ENCODE measurements at regions not wholly inside any gene's neighbourhood (a gene's known extent, or its start where the extent isn't known, plus 50 kb on each side); places are given as distances from the start of the nearest gene placed in this dataset.
"Not testable (repeated sequence)": the region's sequence is repeated elsewhere in the genome, so short reads cannot be mapped to it uniquely, and the experiment has no call there.

DNA sequence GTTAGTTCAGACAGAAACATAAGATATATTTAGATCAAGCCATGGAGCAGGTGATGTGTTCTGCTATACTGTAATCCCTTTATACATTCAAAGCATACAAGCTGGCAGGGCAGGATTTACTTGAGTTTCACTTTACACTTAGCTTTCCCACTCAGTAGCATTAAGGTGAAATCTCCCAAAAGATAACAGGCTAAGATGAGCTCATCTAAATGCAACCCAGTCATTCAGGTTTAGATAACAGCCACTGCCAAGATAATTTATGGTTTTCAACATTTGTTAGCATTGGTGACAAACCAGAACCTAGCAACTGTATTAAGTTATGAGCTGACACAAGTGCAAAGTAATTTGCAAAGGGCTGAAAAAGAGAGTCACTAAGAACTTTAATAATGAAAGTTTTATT is 925.1 kb upstream of the ATXN7L3B start:
- Histone ChIP-seq H3K4me1 (no peaks in the 10 kb centered on the region), H3K36me3 (no peaks in the 10 kb centered on the region), H3K27ac (no peak overlapping the region), H3K27me3 (no peaks in the 10 kb centered on the region), H3K4me3 (no peak overlapping the region), H3K9me3 (replicated peaks) (no peaks in the 10 kb centered on the region)
- DNase-seq: no peak

DNA sequence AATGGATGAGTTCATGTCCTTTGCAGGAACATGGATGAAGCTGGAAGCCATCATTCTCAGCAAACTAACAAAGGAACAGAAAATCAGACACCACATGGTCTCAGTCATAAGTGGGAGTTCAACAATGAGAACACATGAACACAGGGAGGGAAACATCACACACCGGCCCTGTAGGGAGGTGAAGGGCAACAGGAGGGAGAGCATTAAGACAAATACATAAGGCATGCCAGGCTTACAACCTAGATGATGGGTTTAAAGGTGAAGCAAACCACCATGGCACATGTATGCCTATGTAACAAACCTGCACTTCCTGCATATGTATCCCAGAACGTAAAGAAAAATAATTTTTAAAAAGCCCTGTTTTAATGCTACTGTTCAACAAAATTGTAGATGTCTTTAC is 914.2 kb upstream of the ATXN7L3B start:
- H3K27ac ChIP-seq: no peak overlapping the region

DNA sequence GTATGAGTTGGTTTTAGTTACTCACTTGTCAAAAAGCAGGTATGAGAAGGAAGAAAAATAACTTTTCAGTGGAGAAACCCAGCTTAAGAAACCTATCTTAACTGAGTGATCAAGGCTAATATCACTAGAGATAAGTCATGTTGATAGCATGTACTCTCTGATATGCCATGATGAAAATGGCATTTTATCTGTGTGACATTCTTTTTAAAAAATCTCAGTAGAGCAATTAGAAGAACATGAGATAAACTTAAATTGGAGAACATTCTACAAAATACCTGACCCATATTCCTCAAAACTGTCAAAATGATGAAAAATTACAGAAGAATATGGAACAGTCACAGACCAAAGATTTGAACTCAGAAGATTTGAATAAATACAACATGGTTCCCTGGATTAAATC is 912.4 kb upstream of the ATXN7L3B start:
- no peak overlapping the region for H3K27ac ChIP-seq
- H3K4me1 ChIP-seq: no peaks in the 10 kb centered on the region
- no peaks in the 10 kb centered on the region for H3K9me3 ChIP-seq (replicated peaks)
- DNase-seq: no peak
- no peak overlapping the region for H3K4me3 ChIP-seq
- no peaks in the 10 kb centered on the region for H3K36me3 ChIP-seq
- no peaks in the 10 kb centered on the region for H3K27me3 ChIP-seq

More for the DNA sequence above, 914.2 kb upstream of the ATXN7L3B start:
- H3K27me3 ChIP-seq: no peaks in the 10 kb centered on the region
- DNase-seq: no peak
- no peaks in the 10 kb centered on the region for H3K36me3 ChIP-seq
- no peaks in the 10 kb centered on the region for H3K4me1 ChIP-seq
- H3K9me3 ChIP-seq (replicated peaks): no peaks in the 10 kb centered on the region
- H3K4me3 ChIP-seq: no peak overlapping the region

DNA sequence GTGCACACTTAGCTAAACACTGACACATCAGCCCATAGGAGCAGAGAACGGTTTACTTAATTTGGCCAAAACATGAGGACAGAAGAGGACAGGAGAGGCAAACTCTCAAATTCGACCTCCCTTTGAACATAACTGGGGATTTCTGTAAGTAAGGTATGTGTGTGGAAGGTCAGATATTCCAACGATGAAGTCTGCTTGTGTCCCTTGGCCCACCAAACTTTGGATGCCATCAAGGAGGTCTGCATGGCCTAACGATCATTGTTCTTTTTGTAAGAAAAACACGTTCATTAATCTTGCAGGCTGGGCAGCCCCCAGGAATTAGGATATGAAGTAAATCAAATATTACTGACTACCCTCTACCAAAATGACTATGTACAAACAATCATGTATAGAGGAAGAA is 908.5 kb upstream of the ATXN7L3B start:
- Histone ChIP-seq H3K27ac (no peak overlapping the region), H3K27me3 (no peaks in the 10 kb centered on the region)

DNA sequence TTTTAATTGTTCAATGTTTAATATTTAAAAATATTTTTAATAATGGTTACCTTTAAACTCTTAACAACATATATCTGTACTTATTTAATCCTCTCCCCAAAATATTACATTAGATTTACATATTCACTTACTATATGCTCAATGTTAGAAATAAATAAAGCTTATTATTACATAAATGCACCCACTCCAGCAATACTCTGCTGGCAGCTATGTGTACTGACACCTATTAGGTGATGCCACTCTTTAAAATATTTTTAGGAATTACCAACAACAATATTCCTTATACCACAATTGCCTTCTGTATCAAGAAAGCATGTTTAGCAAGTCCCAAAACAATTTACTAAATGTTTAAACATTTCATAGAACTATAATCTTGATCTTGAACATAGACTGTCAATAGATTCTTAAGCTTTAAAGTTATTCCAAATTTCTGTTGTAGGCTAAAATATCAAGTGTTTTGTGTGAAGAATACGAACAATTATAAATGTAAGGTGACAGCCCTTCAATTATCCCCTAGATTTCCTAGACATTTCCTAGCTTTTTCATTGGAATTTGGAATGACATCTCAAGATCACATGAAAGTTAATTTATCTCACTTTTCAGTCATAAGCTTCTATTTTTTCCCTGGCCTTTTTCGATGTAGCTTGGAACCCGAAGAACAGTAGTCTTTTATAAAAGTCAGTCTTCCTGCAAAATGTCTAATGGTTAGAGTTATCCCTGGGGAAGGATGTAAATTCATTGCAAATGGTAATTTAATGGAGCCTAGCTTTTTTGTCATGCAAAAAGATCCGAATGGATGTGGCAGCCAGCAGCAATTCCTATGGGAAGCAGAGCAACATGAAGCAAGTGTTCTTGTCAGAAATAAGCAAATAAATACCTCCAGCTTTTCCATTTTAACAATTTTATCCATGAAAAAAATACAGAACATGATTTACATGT is 907.5 kb upstream of the ATXN7L3B start:
- no peak overlapping the region for H3K4me3 ChIP-seq
- no peak overlapping the region for H3K27ac ChIP-seq
- no peaks in the 10 kb centered on the region for H3K4me1 ChIP-seq
- DNase-seq: no peak
- no peaks in the 10 kb centered on the region for H3K27me3 ChIP-seq
- no peaks in the 10 kb centered on the region for H3K36me3 ChIP-seq
- H3K9me3 ChIP-seq (replicated peaks): no peaks in the 10 kb centered on the region

More for the DNA sequence above, 908.5 kb upstream of the ATXN7L3B start:
- DNase-seq: no peak
- H3K36me3 ChIP-seq: no peaks in the 10 kb centered on the region
- no peaks in the 10 kb centered on the region for H3K9me3 ChIP-seq (replicated peaks)
- no peaks in the 10 kb centered on the region for H3K4me1 ChIP-seq
- H3K4me3 ChIP-seq: no peak overlapping the region

DNA sequence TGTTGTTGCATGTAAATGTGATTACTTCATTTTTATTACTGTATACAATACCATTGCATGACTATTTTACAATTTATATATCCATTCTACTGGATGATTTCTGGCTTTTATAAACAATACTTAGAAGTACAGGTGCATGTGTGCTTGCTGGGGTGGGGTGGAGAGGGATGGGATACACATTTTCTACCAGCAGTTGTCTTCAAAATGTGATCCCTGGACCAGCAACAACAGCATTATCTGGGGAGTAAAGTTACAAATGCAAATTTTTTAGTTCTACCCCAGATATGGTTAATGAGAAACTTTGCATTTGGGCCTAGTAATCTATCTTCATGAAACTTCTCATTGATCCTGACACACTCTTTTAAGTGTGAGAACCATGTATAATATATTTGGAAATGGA is 905.4 kb upstream of the ATXN7L3B start:
- no peaks in the 10 kb centered on the region for H3K9me3 ChIP-seq (replicated peaks)
- no peaks in the 10 kb centered on the region for H3K4me1 ChIP-seq
- DNase-seq: no peak
- no peak overlapping the region for H3K27ac ChIP-seq
- no peaks in the 10 kb centered on the region for H3K36me3 ChIP-seq
- no peaks in the 10 kb centered on the region for H3K27me3 ChIP-seq
- H3K4me3 ChIP-seq: no peak overlapping the region

DNA sequence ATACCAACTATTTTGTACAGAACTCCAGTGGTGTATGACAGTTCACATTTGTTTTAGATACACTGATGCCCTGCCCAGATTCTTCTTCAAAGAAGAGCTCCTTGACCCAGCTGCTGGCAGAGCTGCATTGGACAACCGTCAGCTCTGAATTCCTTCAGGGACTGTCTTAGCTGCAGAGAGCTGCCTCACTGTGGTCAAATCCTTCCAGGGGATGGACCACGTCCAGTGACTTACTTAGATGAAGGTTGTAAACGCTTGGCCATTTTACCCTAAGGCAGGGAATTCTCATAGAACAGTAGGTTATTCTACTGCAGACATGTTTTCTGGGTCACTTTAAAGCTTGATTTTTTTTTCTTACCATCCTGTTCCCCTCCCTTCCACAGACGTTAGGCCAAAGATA is 905.0 kb upstream of the ATXN7L3B start:
- Histone ChIP-seq H3K27me3 (no peaks in the 10 kb centered on the region), H3K36me3 (no peaks in the 10 kb centered on the region), H3K4me3 (no peak overlapping the region), H3K27ac (no peak overlapping the region), H3K4me1 (no peaks in the 10 kb centered on the region), H3K9me3 (replicated peaks) (no peaks in the 10 kb centered on the region)
- no peak for DNase-seq

DNA sequence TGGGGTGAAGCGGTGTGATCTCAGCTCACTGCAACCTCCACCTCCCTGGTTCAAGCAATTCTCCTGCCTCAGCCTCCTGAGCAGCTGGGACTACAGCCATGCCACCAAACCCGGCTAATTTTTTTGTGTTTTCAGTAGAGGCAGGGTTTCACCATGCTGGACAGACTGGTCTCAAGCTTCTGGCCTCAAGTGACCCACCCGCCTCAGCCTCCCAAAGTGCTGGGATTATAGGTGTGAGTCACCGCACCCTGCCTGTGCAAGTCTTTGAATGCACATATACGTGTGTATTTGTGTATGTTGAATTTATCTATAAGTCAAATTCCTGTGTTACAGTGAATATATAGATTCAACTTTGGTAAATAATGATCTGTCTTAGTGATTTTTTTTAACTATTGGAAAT is 898.2 kb upstream of the ATXN7L3B start:
- H3K4me3 ChIP-seq; DNase-seq; H3K27me3 ChIP-seq; H3K4me1 ChIP-seq; H3K27ac ChIP-seq; H3K9me3 ChIP-seq (replicated peaks); H3K36me3 ChIP-seq: not testable (repeated sequence)

DNA sequence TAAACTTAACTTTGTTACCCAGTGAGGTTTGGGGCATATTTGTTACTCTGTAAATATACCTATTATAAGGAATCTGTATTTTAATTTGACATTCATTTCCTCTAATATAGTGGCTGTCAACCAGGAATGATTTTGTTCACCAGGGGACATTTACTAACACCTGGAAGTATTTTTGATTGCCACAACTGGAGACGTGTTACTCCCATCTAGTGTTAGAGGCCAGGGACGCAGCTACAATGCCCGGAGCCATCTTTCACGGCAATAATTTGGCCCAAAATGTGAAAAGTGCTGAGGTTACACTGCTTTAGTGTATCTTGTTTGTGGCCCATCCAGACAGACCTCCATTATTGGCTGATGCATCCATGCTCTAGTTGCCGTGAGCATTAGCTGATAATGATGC is 881.3 kb upstream of the ATXN7L3B start:
- Histone ChIP-seq H3K4me1 (no peaks in the 10 kb centered on the region), H3K36me3 (no peaks in the 10 kb centered on the region), H3K9me3 (replicated peaks) (no peaks in the 10 kb centered on the region), H3K27me3 (no peaks in the 10 kb centered on the region), H3K4me3 (no peak overlapping the region), H3K27ac (no peak overlapping the region)
- no peak for DNase-seq

DNA sequence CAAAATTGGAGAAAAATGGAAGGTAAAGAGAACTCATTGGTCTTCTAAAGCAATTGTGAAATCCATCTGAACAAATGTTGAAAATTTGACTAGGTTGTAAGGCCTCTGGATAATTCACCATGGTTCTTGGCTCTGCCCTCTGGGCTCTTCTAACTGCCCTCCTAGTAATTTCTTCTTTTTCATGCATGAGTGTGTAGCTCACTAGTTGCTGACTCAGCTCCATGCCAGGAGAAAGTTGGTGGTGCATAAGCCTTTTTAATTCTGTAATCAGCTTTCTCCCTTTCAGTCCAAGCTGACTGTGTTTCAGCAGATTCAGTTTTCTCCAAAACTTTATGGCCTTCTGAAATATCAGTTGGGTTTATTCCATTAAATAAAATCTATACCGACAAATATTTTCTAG is 877.8 kb upstream of the ATXN7L3B start:
- DNase-seq: no peak
- no peaks in the 10 kb centered on the region for H3K36me3 ChIP-seq
- no peaks in the 10 kb centered on the region for H3K27me3 ChIP-seq
- no peaks in the 10 kb centered on the region for H3K9me3 ChIP-seq (replicated peaks)
- no peak overlapping the region for H3K4me3 ChIP-seq
- no peaks in the 10 kb centered on the region for H3K4me1 ChIP-seq
- no peak overlapping the region for H3K27ac ChIP-seq

DNA sequence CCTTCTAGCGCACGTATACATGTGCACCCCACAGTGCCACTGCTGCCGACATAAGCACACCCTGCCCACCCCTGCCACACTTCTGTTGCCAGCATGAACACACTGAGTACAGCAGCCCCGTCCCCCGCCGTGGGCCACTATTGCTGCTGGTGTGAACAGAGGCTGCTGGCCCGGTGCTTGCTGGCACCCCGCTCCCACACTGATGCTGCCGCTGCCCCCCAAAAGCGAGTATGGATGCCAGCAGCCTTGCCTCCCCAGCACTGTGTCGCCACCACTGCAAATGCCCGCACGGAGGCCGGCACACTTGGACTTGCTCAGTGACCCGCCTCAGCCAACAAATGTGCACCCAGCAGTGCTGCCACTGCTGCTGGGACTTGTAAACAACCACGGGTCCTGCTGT is 872.4 kb upstream of the ATXN7L3B start:
- Histone ChIP-seq H3K27ac (no peak overlapping the region), H3K36me3 (no peaks in the 10 kb centered on the region), H3K27me3 (no peaks in the 10 kb centered on the region), H3K4me1 (no peaks in the 10 kb centered on the region), H3K4me3 (no peak overlapping the region), H3K9me3 (replicated peaks) (no peaks in the 10 kb centered on the region)
- no peak for DNase-seq

DNA sequence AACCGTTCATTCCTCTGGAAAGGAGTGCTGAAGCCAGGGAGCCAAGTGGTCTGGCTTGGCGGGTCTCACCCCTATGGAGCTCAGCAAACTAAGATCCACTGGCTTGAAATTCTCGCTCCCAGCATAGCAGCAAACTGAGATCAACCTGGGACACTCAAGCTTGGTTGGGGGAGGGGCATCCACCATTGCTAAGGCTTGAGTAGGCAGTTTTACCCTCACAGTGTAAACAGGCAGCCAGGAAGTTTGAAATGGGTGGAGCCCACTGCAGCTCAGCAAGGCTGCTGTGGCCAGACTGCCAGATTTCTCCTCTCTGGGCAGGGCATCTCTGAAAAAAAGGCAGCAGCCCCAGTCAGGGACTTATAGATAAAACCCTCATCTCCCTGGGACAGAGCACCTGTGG is 866.1 kb upstream of the ATXN7L3B start:
- H3K36me3 ChIP-seq; H3K27ac ChIP-seq; DNase-seq; H3K4me3 ChIP-seq; H3K9me3 ChIP-seq (replicated peaks); H3K4me1 ChIP-seq; H3K27me3 ChIP-seq: not testable (repeated sequence)

DNA sequence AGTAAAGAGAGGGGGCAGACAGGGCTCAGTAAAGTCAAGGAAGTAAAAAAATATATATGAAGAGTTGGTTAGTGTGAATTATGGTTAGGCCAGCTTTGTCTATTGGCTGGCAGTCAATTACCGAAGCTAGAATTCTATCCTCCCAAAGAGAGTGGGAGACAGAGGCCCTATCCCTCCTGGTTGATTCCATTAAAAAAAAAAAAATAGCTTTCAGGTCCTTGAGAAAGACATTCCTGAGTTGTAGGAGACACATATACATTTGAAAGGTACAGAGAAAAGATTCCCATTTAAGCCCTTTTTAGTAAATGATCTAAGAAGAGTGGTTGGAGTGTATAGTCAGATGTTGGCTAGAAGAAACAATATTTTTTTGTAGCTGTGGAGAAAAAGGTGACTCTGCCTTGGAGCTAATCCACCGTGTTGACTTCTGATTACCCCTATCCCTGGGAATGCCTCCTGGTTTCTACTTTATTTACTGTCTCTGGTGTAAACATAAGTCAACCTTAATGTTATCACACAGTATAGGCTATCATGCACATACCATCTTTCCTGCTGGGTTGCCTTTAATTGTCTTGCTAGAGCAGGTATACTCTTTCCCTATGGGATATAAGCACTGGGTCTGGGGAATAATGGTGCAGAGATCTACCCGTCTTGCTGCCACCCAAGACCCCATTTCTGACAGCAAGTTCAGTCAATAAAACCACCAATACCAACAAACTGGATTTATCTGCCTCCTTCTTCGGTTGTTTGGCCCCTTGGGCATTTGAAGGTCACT is 859.9 kb upstream of the ATXN7L3B start:
- no peaks in the 10 kb centered on the region for H3K36me3 ChIP-seq
- H3K4me1 ChIP-seq: no peaks in the 10 kb centered on the region
- H3K27ac ChIP-seq: no peak overlapping the region
- DNase-seq: no peak
- no peak overlapping the region for H3K4me3 ChIP-seq
- H3K9me3 ChIP-seq (replicated peaks): no peaks in the 10 kb centered on the region
- no peaks in the 10 kb centered on the region for H3K27me3 ChIP-seq

DNA sequence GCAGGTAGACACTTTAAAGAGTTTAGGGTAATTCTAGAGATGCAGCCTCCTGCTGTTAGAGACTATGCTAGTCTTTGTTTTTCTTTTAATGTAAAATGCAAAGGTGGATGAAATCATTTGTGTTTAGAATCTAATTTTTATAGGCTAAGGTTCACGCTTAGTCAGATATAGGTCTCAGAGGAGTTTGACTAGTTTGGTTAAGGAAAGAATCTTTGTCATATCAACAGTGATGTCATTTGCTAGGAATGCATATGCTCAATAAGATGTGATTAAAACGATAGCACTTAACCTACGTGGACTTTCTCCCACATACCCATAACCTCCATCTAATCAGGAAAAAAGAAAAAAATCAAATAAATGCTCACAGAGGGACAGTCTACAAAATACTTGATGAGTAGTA is 859.3 kb upstream of the ATXN7L3B start:
- H3K36me3 ChIP-seq: no peaks in the 10 kb centered on the region
- H3K27ac ChIP-seq: no peak overlapping the region
- no peak for DNase-seq

DNA sequence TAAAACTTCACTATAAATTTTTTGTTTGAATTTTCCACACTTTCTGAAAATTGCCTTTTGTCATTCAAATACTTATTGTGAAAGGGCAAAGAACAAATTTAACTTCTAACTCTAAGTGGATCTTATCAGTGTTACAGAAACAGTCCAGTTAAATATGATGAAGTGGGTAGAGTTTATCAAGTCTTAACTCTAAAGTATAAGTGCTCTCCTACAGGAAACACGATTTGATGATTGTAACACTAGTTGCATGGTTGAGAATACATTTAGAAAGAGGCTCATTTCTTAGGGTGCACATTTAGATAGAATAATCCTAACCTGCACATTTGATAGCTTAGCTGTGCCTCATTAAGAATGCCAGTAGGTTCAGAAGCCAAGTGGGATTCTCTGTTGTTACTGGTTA is 838.3 kb upstream of the ATXN7L3B start:
- H3K4me1 ChIP-seq: no peaks in the 10 kb centered on the region
- H3K4me3 ChIP-seq: no peak overlapping the region
- no peaks in the 10 kb centered on the region for H3K27me3 ChIP-seq
- H3K9me3 ChIP-seq (replicated peaks): no peaks in the 10 kb centered on the region
- no peak for DNase-seq
- no peak overlapping the region for H3K27ac ChIP-seq
- H3K36me3 ChIP-seq: no peaks in the 10 kb centered on the region

More for the DNA sequence above, 859.3 kb upstream of the ATXN7L3B start:
- no peak overlapping the region for H3K4me3 ChIP-seq
- no peaks in the 10 kb centered on the region for H3K9me3 ChIP-seq (replicated peaks)
- H3K4me1 ChIP-seq: no peaks in the 10 kb centered on the region
- no peaks in the 10 kb centered on the region for H3K27me3 ChIP-seq

All from SJCRH30 (cell line).